ENCODE measurements at regions not wholly inside any gene's neighbourhood (a gene's known extent, or its start where the extent isn't known, plus 50 kb on each side); places are given as distances from the start of the nearest gene placed in this dataset.

- TF ChIP-seq ZC3H10 (CRISPR knock-in tag; IDR thresholded peaks at IDR 0.05) (no peak), ZNF70 (CRISPR knock-in tag; IDR thresholded peaks at IDR 0.05) (no peak)
Measured at GRCh38 chr11:24161587-24161986, 335.3 kb upstream of the LUZP2 start.
